ENCODE measurements at regions not wholly inside any gene's neighbourhood (a gene's known extent, or its start where the extent isn't known, plus 50 kb on each side); places are given as distances from the start of the nearest gene placed in this dataset.

GRCh38 chr12:65643595-65644386, 180.5 kb upstream of the HMGA2 start:
- TF ChIP-seq CTCF (IDR thresholded peaks at IDR 0.05; ENCODE audit: insufficient read depth, low read depth, low read length) (no peak), EZH2 (IDR thresholded peaks at IDR 0.05; ENCODE audit: insufficient read depth, low read length) (no peak)

Measured in astrocyte (in vitro differentiated cells and primary cell).